ENCODE measurements at regions not wholly inside any gene's neighbourhood (a gene's known extent, or its start where the extent isn't known, plus 50 kb on each side); places are given as distances from the start of the nearest gene placed in this dataset.
"Not testable (repeated sequence)": the region's sequence is repeated elsewhere in the genome, so short reads cannot be mapped to it uniquely, and the experiment has no call there.

DNA sequence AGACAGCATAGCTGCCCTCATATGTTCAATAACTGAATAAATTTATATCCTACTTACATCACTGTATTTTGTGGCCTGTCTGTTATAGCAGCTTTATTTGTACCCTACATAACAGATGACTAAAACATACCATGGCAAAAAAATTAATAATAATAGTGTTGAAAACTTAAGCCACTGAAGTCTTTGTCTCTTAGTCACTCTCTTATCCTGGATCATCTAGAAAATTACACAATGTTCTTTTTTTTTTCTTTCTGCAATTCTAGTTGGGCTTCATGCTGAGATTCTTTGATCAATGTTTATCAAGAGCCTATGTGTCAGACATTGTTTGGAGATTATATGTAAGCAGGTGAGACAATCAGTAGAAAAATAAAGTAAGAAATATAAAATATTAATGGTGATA is 519.3 kb upstream of the ARPP21 start:
- no peak overlapping the region for H3K4me3 ChIP-seq (ENCODE audit: low read depth, low read length)
- DNase-seq (ENCODE audit: low read depth): no peak
- TF ChIP-seq, protein P1, sequence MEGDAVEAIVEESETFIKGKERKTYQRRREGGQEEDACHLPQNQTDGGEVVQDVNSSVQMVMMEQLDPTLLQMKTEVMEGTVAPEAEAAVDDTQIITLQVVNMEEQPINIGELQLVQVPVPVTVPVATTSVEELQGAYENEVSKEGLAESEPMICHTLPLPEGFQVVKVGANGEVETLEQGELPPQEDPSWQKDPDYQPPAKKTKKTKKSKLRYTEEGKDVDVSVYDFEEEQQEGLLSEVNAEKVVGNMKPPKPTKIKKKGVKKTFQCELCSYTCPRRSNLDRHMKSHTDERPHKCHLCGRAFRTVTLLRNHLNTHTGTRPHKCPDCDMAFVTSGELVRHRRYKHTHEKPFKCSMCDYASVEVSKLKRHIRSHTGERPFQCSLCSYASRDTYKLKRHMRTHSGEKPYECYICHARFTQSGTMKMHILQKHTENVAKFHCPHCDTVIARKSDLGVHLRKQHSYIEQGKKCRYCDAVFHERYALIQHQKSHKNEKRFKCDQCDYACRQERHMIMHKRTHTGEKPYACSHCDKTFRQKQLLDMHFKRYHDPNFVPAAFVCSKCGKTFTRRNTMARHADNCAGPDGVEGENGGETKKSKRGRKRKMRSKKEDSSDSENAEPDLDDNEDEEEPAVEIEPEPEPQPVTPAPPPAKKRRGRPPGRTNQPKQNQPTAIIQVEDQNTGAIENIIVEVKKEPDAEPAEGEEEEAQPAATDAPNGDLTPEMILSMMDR (IDR thresholded peaks at IDR 0.05; ENCODE audit: low read depth, low read length): no peak
- no peak for TF ChIP-seq POLR2A (IDR thresholded peaks at IDR 0.05; ENCODE audit: extremely low read depth, insufficient read length)
- TF ChIP-seq MYC (IDR thresholded peaks at IDR 0.05; ENCODE audit: low read depth, low read length): no peak
- TF ChIP-seq, protein P2, sequence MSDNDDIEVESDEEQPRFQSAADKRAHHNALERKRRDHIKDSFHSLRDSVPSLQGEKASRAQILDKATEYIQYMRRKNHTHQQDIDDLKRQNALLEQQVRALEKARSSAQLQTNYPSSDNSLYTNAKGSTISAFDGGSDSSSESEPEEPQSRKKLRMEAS (IDR thresholded peaks at IDR 0.05; ENCODE audit: low read depth, low read length): no peak

DNA sequence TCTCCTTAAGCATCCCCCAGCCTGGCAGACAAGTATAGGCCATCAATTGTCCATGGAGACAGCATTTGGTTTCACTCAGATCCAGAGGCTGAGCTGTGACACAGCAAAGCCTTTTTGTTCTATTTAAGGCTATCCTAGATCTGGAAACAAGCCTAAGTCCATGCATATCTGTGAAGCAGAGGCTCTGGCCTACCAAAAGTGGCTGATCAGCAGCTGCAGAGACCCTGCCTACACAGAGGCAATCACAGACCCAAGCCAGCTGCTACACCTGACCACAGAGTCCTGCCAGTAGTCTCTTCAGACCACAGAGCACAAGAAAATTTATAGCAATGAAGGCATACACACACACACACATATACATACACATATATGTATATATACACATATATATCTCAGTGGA is 501.7 kb upstream of the ARPP21 start:
- TF ChIP-seq, protein P2 (IDR thresholded peaks at IDR 0.05; ENCODE audit: low read depth, low read length): no peak
- TF ChIP-seq MYC (IDR thresholded peaks at IDR 0.05; ENCODE audit: low read depth, low read length) (no peak), POLR2A (IDR thresholded peaks at IDR 0.05; ENCODE audit: extremely low read depth, insufficient read length) (no peak)
- TF ChIP-seq, protein P1 (IDR thresholded peaks at IDR 0.05; ENCODE audit: low read depth, low read length): no peak
- DNase-seq (ENCODE audit: low read depth): no peak
- no peak overlapping the region for H3K4me3 ChIP-seq (ENCODE audit: low read depth, low read length)

DNA sequence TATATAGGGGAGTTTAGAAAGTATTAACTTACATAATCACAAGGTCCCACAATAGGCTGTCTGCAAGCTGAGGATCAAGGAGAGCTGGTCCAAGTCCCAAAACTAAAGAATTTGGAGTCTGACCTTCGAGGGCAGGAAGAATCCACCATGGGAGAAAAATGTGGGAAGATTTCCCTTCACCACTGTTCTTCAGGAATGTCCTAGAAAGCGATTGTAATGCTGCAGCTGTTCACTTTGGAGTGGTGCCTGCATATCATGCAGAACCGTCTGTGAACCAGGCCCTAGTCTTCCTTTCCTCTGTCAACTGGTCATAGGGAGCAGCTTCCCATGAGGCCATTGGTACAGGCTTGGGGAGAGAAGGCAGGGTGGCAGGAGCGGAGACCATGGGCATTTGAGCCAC is 497.9 kb upstream of the ARPP21 start:
- no peak for TF ChIP-seq POLR2A (IDR thresholded peaks at IDR 0.05; ENCODE audit: extremely low read depth, insufficient read length)
- TF ChIP-seq, protein P2 (IDR thresholded peaks at IDR 0.05; ENCODE audit: low read depth, low read length): no peak
- TF ChIP-seq, protein P1 (IDR thresholded peaks at IDR 0.05; ENCODE audit: low read depth, low read length): no peak
- TF ChIP-seq MYC (IDR thresholded peaks at IDR 0.05; ENCODE audit: low read depth, low read length): no peak

DNA sequence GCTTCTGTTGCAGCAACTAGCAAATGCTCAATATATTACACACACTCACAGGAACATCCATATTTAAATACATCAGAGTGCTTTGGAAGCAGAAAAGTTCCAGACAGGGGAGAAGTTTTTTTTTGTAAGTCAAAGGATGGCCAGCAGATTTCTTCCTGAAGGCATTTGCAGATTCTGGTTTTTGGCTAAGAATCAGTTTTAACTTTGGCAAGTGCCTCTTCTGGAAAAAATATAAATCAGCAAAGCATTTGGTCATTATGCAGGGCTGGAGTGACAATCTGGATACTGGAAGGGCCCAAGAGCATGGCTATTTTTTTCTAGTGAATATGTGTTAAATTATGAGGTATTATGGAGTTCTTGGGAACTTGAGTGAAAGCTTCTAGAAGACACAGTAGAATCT is 495.3 kb upstream of the ARPP21 start:
- TF ChIP-seq MYC (IDR thresholded peaks at IDR 0.05; ENCODE audit: low read depth, low read length) (no peak), POLR2A (IDR thresholded peaks at IDR 0.05; ENCODE audit: extremely low read depth, insufficient read length) (no peak)
- TF ChIP-seq, protein P1 (IDR thresholded peaks at IDR 0.05; ENCODE audit: low read depth, low read length): no peak
- TF ChIP-seq, protein P2 (IDR thresholded peaks at IDR 0.05; ENCODE audit: low read depth, low read length): no peak
- no peak overlapping the region for H3K4me3 ChIP-seq (ENCODE audit: low read depth, low read length)
- no peak for DNase-seq (ENCODE audit: low read depth)

More for the DNA sequence above, 497.9 kb upstream of the ARPP21 start:
- H3K4me3 ChIP-seq (ENCODE audit: low read depth, low read length): no peak overlapping the region
- no peak for DNase-seq (ENCODE audit: low read depth)

DNA sequence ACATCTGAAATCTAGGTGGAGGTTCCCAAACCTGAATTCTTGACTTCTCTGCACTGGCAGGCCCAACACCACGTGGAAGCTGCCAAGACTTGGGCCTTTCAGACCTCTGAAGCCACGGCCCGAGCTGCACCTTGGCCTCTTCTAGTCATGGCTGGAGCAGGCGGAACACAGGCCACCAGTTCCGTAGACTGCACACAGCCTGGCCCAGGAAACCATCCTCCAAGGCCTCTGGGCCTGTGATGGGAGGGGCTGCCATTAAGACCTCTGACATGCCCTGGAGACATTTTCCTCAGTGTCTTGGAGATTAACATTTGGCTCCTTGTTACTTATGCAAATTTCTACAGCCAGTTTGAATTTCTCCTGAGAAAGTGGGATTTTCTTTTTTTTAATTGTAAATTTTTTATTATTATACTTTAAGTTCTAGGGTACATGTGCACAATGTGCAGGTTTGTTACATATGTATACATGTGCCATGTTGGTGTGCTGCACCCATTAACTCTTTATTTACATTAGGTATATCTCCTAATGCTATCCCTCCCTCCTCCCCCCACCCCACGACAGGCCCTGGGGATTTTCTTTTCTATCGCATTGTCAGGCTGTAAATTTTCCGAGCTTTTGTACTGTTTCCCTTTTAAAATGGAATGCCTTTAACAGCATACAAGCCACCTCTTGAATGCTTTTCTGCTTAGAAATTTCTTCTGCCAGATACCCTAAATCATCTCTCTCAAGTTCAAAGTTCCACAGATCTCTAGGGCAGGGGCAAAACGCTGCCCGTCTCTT is 492.9 kb upstream of the ARPP21 start:
- not testable (repeated sequence) for H3K4me3 ChIP-seq (ENCODE audit: low read depth, low read length); DNase-seq (ENCODE audit: low read depth)

DNA sequence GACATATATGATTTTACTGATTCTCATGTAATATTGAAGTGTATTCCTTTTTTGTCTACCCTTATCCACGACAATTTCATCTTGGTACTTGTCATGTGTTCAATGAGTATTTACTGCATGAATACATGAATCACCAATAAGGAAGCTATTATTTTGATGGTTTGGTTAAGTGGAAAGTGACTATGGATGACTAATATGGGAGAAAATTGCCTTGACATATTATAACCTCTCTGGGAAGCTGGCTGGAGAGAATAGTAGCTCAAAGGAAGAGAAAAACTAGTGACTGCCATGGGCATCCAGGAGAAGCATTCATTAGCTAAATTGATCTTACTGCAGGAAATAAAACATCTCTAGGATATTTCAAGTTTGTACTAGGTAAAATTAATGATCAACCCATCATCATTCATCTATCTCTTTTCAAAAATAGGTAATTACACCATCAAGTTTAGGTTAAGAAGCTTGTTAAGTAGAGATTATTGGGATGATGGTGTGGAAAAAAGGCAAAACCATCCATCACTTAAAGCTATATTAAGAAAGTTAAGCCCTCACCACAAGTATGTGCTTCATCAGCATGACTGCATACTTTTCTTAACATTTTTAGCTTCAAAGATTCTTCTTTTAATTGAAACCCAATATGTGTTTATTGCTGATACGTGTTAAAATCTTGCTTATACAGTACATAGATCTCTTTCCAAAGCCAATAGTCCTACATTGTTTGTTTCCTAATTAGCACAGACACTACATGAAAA is 455.2 kb upstream of the ARPP21 start:
- no peak for DNase-seq (ENCODE audit: low read depth)
- TF ChIP-seq POLR2A (IDR thresholded peaks at IDR 0.05; ENCODE audit: extremely low read depth, insufficient read length) (no peak), MYC (IDR thresholded peaks at IDR 0.05; ENCODE audit: low read depth, low read length) (no peak)
- TF ChIP-seq, protein P2 (IDR thresholded peaks at IDR 0.05; ENCODE audit: low read depth, low read length): no peak
- TF ChIP-seq, protein P1 (IDR thresholded peaks at IDR 0.05; ENCODE audit: low read depth, low read length): no peak
- H3K4me3 ChIP-seq (ENCODE audit: low read depth, low read length): no peak overlapping the region
